HG02588 (cell line): ENCODE measurements at regions not wholly inside any gene's neighbourhood (a gene's known extent, or its start where the extent isn't known, plus 50 kb on each side); places are given as distances from the start of the nearest gene placed in this dataset.

Source experiments
- ATAC-seq: cut with Tn5 transposase; IDR thresholded peaks from one replicate; pipeline ENCODE4 v1.9.1; 2021; ENCODE audit warnings: mild to moderate bottlenecking, moderate library complexity; ENCODE audit not compliant: unreplicated experiment

DNA sequence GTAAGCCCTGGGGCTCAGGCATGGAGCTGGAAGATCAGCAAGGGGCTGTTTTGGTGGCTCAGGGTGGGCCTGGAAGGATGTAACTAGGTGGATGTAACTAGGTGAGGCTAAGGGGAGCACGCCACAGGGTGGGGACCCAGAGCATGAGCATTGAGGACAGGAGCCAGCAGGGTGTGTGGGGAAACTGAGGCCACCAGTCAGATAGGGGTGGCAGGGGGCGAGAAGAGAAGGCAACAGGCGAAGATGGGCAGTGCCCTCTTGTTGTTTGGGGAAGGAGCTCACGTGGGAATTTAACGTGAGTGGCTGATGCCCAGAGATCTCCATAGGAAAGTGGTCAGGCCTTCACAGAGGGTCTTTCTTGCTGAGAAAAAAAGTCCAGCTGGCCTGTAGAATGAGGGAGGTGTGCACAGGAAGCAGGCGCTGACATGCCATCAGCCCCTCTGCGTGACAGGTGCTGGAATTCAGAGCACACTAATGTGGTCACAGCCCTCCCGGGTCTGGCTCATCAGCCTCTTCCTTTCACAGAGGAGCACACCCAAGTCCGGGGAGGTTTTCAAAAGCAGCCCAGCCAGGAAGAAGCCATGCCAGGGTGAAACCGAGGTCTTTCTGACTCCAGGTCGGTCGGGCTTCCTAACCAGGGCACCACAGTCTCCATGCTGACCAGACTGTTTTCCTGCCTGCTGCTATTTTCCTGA, 54.6 kb upstream of the PAX6 start:
- ATAC-seq, result no peak

DNA sequence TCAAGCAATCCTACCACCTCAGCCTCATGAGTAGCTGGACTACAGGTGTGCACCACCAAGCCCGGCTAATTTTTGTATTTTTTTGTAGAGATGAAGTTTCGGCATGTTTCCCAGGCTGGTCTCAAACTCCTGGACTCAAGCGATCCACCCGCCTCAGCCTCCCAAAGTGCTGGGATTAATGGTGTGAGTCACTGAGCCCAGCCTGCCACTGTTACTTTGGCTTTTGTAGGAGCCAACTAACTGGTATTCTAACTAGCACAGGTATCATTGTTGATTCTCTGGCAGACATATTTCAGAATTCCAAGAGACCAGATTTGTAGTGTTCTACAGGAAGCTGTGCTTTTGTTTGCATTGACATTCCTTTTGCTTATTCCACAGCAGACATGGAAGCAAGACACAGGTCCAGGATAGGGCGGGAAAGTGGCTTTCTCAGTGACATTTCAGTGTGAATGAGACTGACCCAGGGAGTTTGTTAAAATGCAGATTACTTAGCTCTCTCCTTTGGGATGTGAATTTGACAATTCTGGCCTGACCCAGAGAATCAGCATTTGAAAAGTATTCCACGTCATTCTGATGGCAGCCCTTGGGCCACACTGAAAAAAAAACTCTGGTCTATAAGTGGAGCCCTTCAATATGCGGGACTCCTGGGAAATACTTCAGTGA, 52.2 kb upstream of the PAX6 start:
- no peak for ATAC-seq

DNA sequence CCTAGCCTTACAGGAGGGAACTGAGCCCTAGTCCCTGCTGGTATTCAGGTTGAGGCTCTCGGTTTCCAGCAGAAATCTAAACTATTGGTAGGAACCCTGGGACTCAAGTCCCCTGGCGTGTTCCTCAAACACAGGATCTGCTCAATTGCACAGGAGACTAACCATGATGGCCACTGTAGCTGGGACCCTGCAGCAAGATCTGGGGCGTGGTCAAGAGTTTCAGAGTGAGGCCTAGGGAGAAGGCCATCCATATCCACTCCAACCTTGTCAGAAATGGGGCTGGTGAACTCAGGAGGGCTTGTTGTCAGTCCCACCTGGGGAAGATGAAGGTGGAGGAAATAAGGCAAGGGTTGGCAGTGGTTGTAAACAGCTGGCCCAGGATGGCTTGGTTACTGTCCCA, 49.9 kb upstream of the PAX6 start:
- no peak for ATAC-seq
